GM23338 (cell line): ENCODE measurements at regions not wholly inside any gene's neighbourhood (a gene's known extent, or its start where the extent isn't known, plus 50 kb on each side); places are given as distances from the start of the nearest gene placed in this dataset.

ENCODE experiments used
- EZH2 ChIP-seq: fragments of 200-600 bp; sonication (generic); IDR thresholded peaks from one replicate; pipeline ENCODE4 v1.8.0; 2017; ENCODE audit warnings: antibody characterized with exemption, mild to moderate bottlenecking, low read depth; ENCODE audit not compliant: unreplicated experiment
- EZH2phosphoT487 ChIP-seq: fragments of 200-600 bp; sonication (generic); IDR thresholded peaks from one replicate; pipeline ENCODE4 v1.8.1; 2018; ENCODE audit warnings: antibody characterized with exemption; ENCODE audit not compliant: unreplicated experiment
- JUNB ChIP-seq: IDR thresholded peaks from one replicate; pipeline ENCODE4 v1.6.1; 2016; ENCODE audit warnings: antibody characterized with exemption; ENCODE audit not compliant: unreplicated experiment
- POLR2AphosphoS5 ChIP-seq: IDR thresholded peaks from 2 replicates; pipeline ENCODE4 v1.6.1; 2016; ENCODE audit warnings: antibody characterized with exemption, low read depth
- STAT1 ChIP-seq: IDR thresholded peaks from one replicate; pipeline ENCODE4 v1.6.1; 2016; ENCODE audit warnings: antibody characterized with exemption; ENCODE audit not compliant: unreplicated experiment
- TF ChIP-seq, protein P1 (sequence below), 2 experiments: fragments of 200-600 bp in 1 of 2; sonication (generic) in 1 of 2; conservative IDR thresholded peaks; 2 replicates each; pipeline versions ENCODE4 v1.5.1 to v1.6.1; 2016 to 2017; ENCODE audit warnings: antibody characterized with exemption in 2 of 2, low read depth in 2 of 2, mild to moderate bottlenecking in 2 of 2, moderate library complexity in 1 of 2

DNA sequence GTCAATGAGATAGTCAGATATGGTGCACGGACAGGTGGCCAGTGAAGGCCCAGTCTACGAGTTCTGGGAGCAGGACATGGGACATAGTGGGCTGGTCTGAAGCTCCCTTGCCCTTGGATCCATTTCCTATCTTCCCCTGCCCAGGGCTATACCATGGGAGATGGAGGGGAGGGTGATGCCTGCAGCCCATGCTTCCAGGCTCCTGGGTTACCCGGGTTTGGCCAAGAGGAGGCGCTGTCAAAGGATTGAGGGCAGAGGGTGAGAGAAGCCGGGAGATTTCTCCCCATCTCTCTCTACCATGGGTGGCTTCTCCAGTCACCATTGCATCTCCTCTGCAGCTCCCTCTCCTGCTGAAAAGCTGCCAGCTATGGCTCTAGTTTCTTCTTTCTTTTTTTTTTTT lies 52.8 kb upstream of the LHX5 start:
- TF ChIP-seq EZH2 (no peak), EZH2phosphoT487 (no peak), POLR2AphosphoS5 (no peak), STAT1 (no peak), JUNB (no peak)
- TF ChIP-seq, protein P1, sequence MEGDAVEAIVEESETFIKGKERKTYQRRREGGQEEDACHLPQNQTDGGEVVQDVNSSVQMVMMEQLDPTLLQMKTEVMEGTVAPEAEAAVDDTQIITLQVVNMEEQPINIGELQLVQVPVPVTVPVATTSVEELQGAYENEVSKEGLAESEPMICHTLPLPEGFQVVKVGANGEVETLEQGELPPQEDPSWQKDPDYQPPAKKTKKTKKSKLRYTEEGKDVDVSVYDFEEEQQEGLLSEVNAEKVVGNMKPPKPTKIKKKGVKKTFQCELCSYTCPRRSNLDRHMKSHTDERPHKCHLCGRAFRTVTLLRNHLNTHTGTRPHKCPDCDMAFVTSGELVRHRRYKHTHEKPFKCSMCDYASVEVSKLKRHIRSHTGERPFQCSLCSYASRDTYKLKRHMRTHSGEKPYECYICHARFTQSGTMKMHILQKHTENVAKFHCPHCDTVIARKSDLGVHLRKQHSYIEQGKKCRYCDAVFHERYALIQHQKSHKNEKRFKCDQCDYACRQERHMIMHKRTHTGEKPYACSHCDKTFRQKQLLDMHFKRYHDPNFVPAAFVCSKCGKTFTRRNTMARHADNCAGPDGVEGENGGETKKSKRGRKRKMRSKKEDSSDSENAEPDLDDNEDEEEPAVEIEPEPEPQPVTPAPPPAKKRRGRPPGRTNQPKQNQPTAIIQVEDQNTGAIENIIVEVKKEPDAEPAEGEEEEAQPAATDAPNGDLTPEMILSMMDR (conservative IDR thresholded peaks at IDR 0.05; ENCODE audit: low read depth in 2 of 2): peak; percentile 53 to 55
